Keratinocyte (primary cell): ENCODE measurements at regions not wholly inside any gene's neighbourhood (a gene's known extent, or its start where the extent isn't known, plus 50 kb on each side); places are given as distances from the start of the nearest gene placed in this dataset.

ENCODE experiments used
- DNase-seq: peaks from one replicate; pipeline ENCODE4 v3.0.0-alpha.2; 2011; ENCODE audit warnings: low read depth, missing footprints, low spot score
- FAIRE-seq: peaks from 2 replicates; lab custom pipeline; 2011; peaks lifted over from hg19 to GRCh38; lab: Jason Lieb, UNC
- H2AFZ ChIP-seq: 2 replicates; pipeline ENCODE4 v1.6.0; 2012; ENCODE audit warnings: low read length, control low read depth, inconsistent platforms; ENCODE audit not compliant: control insufficient read depth
- H3K27ac ChIP-seq: 2 replicates; pipeline ENCODE4 v1.5.1; 2011; ENCODE audit warnings: low read length; ENCODE audit not compliant: control insufficient read depth, insufficient read depth
- H3K27me3 ChIP-seq: 3 replicates; pipeline ENCODE4 v1.6.0; 2011; ENCODE audit warnings: low read length; ENCODE audit not compliant: control insufficient read depth, insufficient read depth; ENCODE audit errors: extremely low read depth
- H3K36me3 ChIP-seq, 2 experiments: 2 replicates in 1 of 2; 3 replicates in 1 of 2; pipeline ENCODE4 v1.5.1; 2011; ENCODE audit warnings: low read length in 2 of 2, mild to moderate bottlenecking in 1 of 2; ENCODE audit not compliant: control insufficient read depth in 2 of 2, insufficient read depth in 2 of 2; ENCODE audit errors: extremely low read depth in 1 of 2
- H3K4me1 ChIP-seq: 3 replicates; pipeline ENCODE4 v1.5.1; 2011; ENCODE audit warnings: low read length; ENCODE audit not compliant: control insufficient read depth, insufficient read depth; ENCODE audit errors: extremely low read depth
- H3K4me2 ChIP-seq: 3 replicates; pipeline ENCODE4 v1.6.0; 2011; ENCODE audit warnings: low read depth, low read length; ENCODE audit not compliant: control insufficient read depth, insufficient read depth; ENCODE audit errors: extremely low read depth
- H3K4me3 ChIP-seq, 3 experiments: fragments of 200-600 bp in 1 of 3; sonication (generic) in 1 of 3; 2 replicates in 2 of 3; 3 replicates in 1 of 3; pipeline ENCODE4 v1.5.1; 2011 to 2016; ENCODE audit warnings: low read length in 3 of 3, mild to moderate bottlenecking in 3 of 3, control low read depth in 2 of 3, inconsistent platforms in 1 of 3, low read depth in 1 of 3, mixed read lengths in 1 of 3, mixed run types in 1 of 3, moderate library complexity in 1 of 3; ENCODE audit not compliant: control insufficient read depth in 2 of 3, insufficient read depth in 2 of 3; ENCODE audit errors: extremely low read depth in 1 of 3
- H3K79me2 ChIP-seq: 2 replicates; pipeline ENCODE4 v1.6.0; 2012; ENCODE audit warnings: low read length; ENCODE audit not compliant: control insufficient read depth, insufficient read depth
- H3K9ac ChIP-seq: 3 replicates; pipeline ENCODE4 v1.6.0; 2011; ENCODE audit warnings: low read length; ENCODE audit not compliant: control insufficient read depth, insufficient read depth; ENCODE audit errors: extremely low read depth
- H3K9me1 ChIP-seq: 3 replicates; pipeline ENCODE4 v1.6.0; 2011; ENCODE audit warnings: low read length; ENCODE audit not compliant: control insufficient read depth, insufficient read depth; ENCODE audit errors: extremely low read depth
- H3K9me3 ChIP-seq: 2 replicates; pipeline ENCODE4 v1.5.1; 2012; ENCODE audit warnings: low read depth, low read length; ENCODE audit not compliant: control insufficient read depth
- H4K20me1 ChIP-seq: 3 replicates; pipeline ENCODE4 v1.6.0; 2011; ENCODE audit warnings: low read length; ENCODE audit not compliant: control insufficient read depth, insufficient read depth; ENCODE audit errors: extremely low read depth
- CTCF ChIP-seq, 3 experiments: IDR thresholded peaks in 1 of 3; conservative IDR thresholded peaks in 1 of 3; optimal IDR thresholded peaks in 1 of 3; 2 replicates in 2 of 3; 3 replicates in 1 of 3; pipeline versions ENCODE3 to v1.5.1; 2011; ENCODE audit warnings: low read length in 3 of 3, mild to moderate bottlenecking in 3 of 3, moderate library complexity in 2 of 3, control low read depth in 1 of 3, inconsistent platforms in 1 of 3; ENCODE audit not compliant: insufficient read depth in 2 of 3; ENCODE audit errors: extremely low read depth in 1 of 3
- EZH2 ChIP-seq: IDR thresholded peaks from one replicate; pipeline ENCODE4 v1.6.1; 2012; ENCODE audit warnings: inconsistent platforms, mild to moderate bottlenecking, low read length, moderate library complexity
- dilution Hi-C: fragments of 300-500 bp; cut with MboI; formaldehyde crosslinking; loops from one replicate; pipeline ENCODE4 v1.7.0; 2020; ENCODE audit warnings: low sequenced_read_pairs; ENCODE audit not compliant: extremely low pct_ligation_motif_present

GRCh38 chr15:38826880-38827279, 262.3 kb upstream of the RASGRP1 start:
- dilution Hi-C loops = no loop called here
- no peaks in the 10 kb centered on the region for H3K36me3 ChIP-seq
- H3K4me2 ChIP-seq = no peak overlapping the region
- H3K79me2 ChIP-seq = no peaks in the 10 kb centered on the region
- FAIRE-seq (no peak), DNase-seq (no peak)
- no peak overlapping the region for H3K9ac ChIP-seq
- no peak overlapping the region for H2AFZ ChIP-seq
- peaks cover 17% of the 10 kb centered on the region for H3K27me3 ChIP-seq
- H4K20me1 ChIP-seq = no peaks in the 10 kb centered on the region
- H3K4me3 ChIP-seq = no peak overlapping the region
- H3K4me1 ChIP-seq = no peaks in the 10 kb centered on the region
- H3K9me3 ChIP-seq = no peaks in the 10 kb centered on the region
- H3K9me1 ChIP-seq = no peaks in the 10 kb centered on the region
- no peak overlapping the region for H3K27ac ChIP-seq
- TF ChIP-seq EZH2 = no peak
- no peak for TF ChIP-seq CTCF (optimal IDR thresholded peaks at IDR 0.05 in 1 of 3, IDR thresholded peaks at IDR 0.05 in 1 of 3, conservative IDR thresholded peaks at IDR 0.05 in 1 of 3; ENCODE audit: extremely low read depth in 1 of 3, insufficient read depth in 2 of 3, low read length in 3 of 3)

- Histone ChIP-seq H3K9me1 (no peaks in the 10 kb centered on the region), H3K4me3 (no peak overlapping the region), H3K9ac (no peak overlapping the region), H3K4me1 (no peaks in the 10 kb centered on the region), H2AFZ (no peak overlapping the region), H3K9me3 (no peaks in the 10 kb centered on the region), H3K79me2 (no peaks in the 10 kb centered on the region), H3K27ac (no peak overlapping the region), H4K20me1 (no peaks in the 10 kb centered on the region), H3K4me2 (no peak overlapping the region), H3K27me3 (peaks cover 17% of the 10 kb centered on the region), H3K36me3 (no peaks in the 10 kb centered on the region)
- FAIRE-seq (no peak), DNase-seq (no peak)
- dilution Hi-C loops = no loop called here
- TF ChIP-seq EZH2 = no peak
- no peak for TF ChIP-seq CTCF (optimal IDR thresholded peaks at IDR 0.05 in 1 of 3, IDR thresholded peaks at IDR 0.05 in 1 of 3, conservative IDR thresholded peaks at IDR 0.05 in 1 of 3; ENCODE audit: extremely low read depth in 1 of 3, insufficient read depth in 2 of 3, low read length in 3 of 3)
These were observed 263.5 kb upstream of the RASGRP1 start for GRCh38 chr15:38828031-38828532.
